Transverse colon (tissue), 4 donors: ENCODE measurements at regions not wholly inside any gene's neighbourhood (a gene's known extent, or its start where the extent isn't known, plus 50 kb on each side); places are given as distances from the start of the nearest gene placed in this dataset.
"Not testable (repeated sequence)": the region's sequence is repeated elsewhere in the genome, so short reads cannot be mapped to it uniquely, and the experiment has no call there.

Experiments
- CTCF ChIP-seq, 5 experiments: fragments of 200-600 bp in 3 of 5; fragments of 450-650 bp in 2 of 5; sonication (generic) in 3 of 5; IDR thresholded peaks; 1 replicate in 2 of 5; 2 replicates in 3 of 5; pipeline ENCODE4 v1.5.1; 2016 to 2017; ENCODE audit warnings: antibody characterized with exemption in 5 of 5, inconsistent platforms in 3 of 5, mild to moderate bottlenecking in 2 of 5, moderate library complexity in 1 of 5
- EP300 ChIP-seq: sonication (generic); formaldehyde crosslinking; IDR thresholded peaks from one replicate; pipeline ENCODE4 v1.6.1; 2017; ENCODE audit warnings: antibody characterized with exemption, low read depth
- POLR2A ChIP-seq: fragments of 450-650 bp; IDR thresholded peaks from one replicate; pipeline ENCODE4 v1.6.1; 2016; ENCODE audit warnings: antibody characterized with exemption, mild to moderate bottlenecking, moderate library complexity
- POLR2AphosphoS5 ChIP-seq, 3 donors: sonication (generic); formaldehyde crosslinking; IDR thresholded peaks; one replicate each; pipeline ENCODE4 v1.6.1; 2016; ENCODE audit warnings: antibody characterized with exemption in 3 of 3

- not testable (repeated sequence) for TF ChIP-seq CTCF (IDR thresholded peaks at IDR 0.05); POLR2A; POLR2AphosphoS5 (IDR thresholded peaks at IDR 0.05); EP300
Observed at GRCh38 chr15:24352777-24353176, 322.8 kb upstream of the NPAP1 start.
